ENCODE measurements at regions not wholly inside any gene's neighbourhood (a gene's known extent, or its start where the extent isn't known, plus 50 kb on each side); places are given as distances from the start of the nearest gene placed in this dataset.

DNA sequence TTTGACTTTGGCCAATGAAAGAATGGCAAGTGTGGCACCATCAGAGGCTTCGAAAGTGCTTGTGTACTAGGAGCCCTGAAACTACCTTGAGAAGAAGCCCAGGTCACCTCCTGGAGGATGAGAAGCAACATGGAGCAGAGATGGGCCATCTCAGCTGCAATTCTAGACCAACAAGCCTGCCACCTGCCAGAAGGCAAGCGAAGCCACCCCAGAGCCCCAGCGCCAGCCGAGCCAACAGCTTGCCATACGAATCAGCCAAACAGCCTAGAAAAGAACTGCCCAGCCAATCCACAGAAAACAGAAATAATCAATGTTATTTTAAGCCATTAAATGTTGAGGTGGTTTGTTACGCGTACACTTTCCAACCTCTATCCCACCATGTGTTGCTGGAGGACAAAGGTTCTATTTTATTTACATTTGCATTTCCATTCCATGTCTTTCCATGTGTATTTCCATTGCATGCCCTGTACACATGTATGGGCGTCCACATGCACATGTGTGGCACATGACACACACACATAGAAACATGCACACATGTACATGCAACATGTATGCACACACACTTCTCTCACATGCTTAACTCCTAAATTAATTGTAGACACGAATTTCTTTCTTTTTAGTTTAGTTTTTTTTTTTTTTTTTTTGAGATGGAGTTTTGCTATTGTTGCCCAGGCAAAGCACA, 144.3 kb upstream of the TNRC6C start:
- intact Hi-C loops (cut with micrococcal nuclease): no loop called here
- no peak overlapping the region for H3K27ac Mint-ChIP-seq
- H3K4me3 Mint-ChIP-seq: no peak overlapping the region
- no peaks in the 10 kb centered on the region for H3K4me1 Mint-ChIP-seq
- no peaks in the 10 kb centered on the region for H3K9me3 Mint-ChIP-seq
- no peak for DNase-seq
- H3K27me3 Mint-ChIP-seq: peaks cover 13% of the 10 kb centered on the region
- H3K36me3 Mint-ChIP-seq (ENCODE audit: low read depth): no peaks in the 10 kb centered on the region

DNA sequence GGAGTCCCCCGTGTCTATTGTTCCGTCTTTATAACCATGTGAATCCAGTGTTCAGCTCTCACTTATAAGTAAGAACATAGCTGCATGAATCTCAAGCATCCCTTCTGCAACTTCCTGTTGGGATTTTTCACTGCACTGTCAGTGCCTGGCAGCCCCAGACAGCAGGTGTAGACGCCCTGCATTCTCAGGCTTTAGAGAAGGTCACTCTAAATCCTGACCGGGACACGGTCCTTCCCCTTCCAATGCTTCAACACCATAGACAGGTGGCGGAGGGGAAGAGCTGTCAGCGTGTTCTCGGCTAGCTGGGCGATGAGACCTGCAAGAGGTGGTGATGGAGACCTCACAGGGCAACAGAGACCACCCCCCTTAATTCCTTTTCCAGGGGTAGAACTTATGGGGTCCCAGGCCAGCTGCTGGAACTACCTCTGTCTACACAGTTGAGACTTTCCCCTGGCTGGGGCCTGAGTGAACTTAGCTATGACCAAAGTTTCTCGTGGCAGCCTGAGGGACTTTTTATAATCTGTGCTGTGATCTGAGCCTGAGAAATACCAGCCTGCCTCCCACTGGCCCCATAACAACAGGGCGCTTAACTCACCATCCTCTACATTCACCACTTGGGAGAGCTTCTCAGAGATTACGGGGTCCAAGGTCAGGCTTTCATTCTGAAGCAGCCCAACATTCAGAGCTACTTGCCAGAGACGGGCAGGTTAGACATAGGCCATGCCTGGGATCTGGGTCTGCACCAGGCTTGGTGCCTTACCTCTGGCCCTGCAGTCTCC, 143.2 kb upstream of the TNRC6C start:
- no peaks in the 10 kb centered on the region for H3K9me3 Mint-ChIP-seq
- H3K4me1 Mint-ChIP-seq: no peaks in the 10 kb centered on the region
- no peak overlapping the region for H3K27ac Mint-ChIP-seq
- H3K27me3 Mint-ChIP-seq: peaks cover 20% of the 10 kb centered on the region
- H3K36me3 Mint-ChIP-seq (ENCODE audit: low read depth): no peaks in the 10 kb centered on the region
- H3K4me3 Mint-ChIP-seq: no peak overlapping the region
- intact Hi-C loops (cut with micrococcal nuclease): no loop called here
- no peak for DNase-seq

DNA sequence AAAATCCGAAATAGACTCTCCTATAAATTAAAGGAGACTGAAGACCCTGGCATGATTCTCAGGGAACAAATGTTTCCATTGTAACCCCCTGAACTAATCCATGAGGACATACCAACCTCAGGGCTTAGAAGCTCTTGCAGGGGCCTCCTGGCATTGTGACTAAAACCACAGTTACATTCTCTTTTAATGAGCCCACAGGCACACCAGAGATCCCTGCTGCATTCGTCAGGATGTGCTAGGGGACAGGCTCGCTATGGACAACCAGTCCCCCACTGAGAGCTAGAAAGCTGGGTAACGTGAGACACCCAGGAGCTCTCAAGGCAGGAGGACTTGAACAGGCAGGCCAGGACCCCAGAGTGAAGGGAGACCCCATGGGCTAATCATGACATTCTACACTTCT, 140.6 kb upstream of the TNRC6C start:
- Mint-ChIP-seq H3K27ac (no peak overlapping the region), H3K36me3 (ENCODE audit: low read depth) (no peaks in the 10 kb centered on the region), H3K27me3 (peaks cover 28% of the 10 kb centered on the region), H3K4me3 (no peak overlapping the region), H3K9me3 (no peaks in the 10 kb centered on the region), H3K4me1 (no peaks in the 10 kb centered on the region)
- DNase-seq: no peak
- intact Hi-C loops (cut with micrococcal nuclease): no loop called here

DNA sequence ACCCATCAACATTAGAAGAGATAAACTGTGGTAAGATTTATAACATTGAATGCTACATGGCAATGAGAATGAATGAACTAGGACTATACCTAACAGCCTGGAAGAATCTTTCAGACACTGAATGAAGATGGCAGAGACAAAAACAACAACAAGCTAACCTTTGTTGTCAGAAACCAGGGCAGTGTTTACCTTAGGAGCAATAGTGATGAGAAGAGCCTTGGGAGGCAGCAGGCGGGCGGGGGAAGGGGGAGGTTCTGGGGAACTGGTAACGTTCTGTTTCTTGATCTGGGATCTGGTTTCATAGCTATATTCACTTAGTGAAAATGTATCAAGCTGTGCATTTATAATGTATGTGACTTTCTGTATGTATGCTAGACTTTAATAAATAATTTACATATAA, 139.0 kb upstream of the TNRC6C start:
- Mint-ChIP-seq H3K36me3 (ENCODE audit: low read depth) (no peaks in the 10 kb centered on the region), H3K27ac (no peak overlapping the region), H3K9me3 (no peaks in the 10 kb centered on the region), H3K27me3 (peaks cover 33% of the 10 kb centered on the region), H3K4me3 (no peak overlapping the region), H3K4me1 (no peaks in the 10 kb centered on the region)
- no peak for DNase-seq
- intact Hi-C loops (cut with micrococcal nuclease): no loop called here

DNA sequence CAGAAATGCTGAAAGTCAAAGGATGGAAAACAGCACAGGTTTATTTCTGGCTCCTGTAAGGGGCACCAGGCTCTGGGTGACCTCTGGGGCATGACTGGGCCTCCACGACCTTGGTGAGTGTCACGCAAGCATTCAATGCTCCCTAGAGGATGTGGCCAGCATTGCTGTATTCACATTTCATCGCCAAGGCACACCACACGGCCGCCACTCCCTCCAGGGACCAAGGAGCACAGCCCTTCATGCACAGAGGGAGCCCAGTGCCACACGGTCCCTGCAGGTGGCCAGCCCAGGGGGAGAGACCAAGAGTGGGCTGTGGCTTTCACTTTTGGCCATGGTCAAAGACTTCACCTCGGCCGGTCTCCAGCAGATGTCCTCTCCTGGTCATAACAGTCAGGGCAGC, 137.4 kb upstream of the TNRC6C start:
- intact Hi-C loops (cut with micrococcal nuclease): no loop called here
- Mint-ChIP-seq H3K27me3 (peaks cover 35% of the 10 kb centered on the region), H3K4me3 (no peak overlapping the region), H3K36me3 (ENCODE audit: low read depth) (no peaks in the 10 kb centered on the region), H3K9me3 (no peaks in the 10 kb centered on the region), H3K27ac (no peak overlapping the region), H3K4me1 (no peaks in the 10 kb centered on the region)
- DNase-seq: no peak

DNA sequence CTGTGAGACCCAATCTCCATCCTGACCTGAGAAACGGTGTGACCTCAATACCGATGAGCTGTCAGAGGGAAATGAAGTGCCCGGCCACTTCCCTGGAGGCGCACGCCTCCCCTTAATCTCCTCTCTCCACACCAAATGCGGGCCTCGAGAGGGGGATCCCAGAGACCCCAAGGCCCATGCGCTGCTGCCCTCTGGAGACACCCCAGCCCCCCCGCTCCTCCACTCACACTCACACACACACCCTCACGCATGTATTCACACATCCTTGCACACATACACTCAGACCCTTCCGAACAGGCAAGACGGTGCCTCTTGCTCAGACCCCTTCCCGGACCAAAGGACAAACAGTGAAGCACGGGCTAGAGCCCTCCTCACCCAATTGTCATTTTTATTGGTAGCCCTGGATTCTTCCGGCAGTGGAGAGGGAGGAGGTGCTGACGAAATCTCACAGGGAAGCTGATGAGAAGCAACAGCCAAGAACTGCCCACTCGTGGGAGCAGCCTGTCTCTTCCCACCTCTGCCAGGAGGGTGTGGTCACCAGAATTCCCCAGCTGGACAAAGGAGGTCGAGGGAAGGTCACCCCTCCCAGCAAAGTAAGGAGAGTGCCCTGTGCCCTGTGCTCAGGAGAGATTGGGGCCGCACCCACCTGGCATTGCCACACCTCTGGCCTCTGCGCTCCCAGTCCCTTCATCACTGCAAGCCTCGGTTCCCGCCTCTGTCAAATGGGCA, 136.0 kb upstream of the TNRC6C start:
- intact Hi-C loops (cut with micrococcal nuclease): no loop called here
- H3K27ac Mint-ChIP-seq: no peak overlapping the region
- DNase-seq: no peak
- no peaks in the 10 kb centered on the region for H3K9me3 Mint-ChIP-seq
- no peak overlapping the region for H3K4me3 Mint-ChIP-seq
- peaks cover 32% of the 10 kb centered on the region for H3K27me3 Mint-ChIP-seq
- H3K4me1 Mint-ChIP-seq: no peaks in the 10 kb centered on the region
- no peaks in the 10 kb centered on the region for H3K36me3 Mint-ChIP-seq (ENCODE audit: low read depth)

DNA sequence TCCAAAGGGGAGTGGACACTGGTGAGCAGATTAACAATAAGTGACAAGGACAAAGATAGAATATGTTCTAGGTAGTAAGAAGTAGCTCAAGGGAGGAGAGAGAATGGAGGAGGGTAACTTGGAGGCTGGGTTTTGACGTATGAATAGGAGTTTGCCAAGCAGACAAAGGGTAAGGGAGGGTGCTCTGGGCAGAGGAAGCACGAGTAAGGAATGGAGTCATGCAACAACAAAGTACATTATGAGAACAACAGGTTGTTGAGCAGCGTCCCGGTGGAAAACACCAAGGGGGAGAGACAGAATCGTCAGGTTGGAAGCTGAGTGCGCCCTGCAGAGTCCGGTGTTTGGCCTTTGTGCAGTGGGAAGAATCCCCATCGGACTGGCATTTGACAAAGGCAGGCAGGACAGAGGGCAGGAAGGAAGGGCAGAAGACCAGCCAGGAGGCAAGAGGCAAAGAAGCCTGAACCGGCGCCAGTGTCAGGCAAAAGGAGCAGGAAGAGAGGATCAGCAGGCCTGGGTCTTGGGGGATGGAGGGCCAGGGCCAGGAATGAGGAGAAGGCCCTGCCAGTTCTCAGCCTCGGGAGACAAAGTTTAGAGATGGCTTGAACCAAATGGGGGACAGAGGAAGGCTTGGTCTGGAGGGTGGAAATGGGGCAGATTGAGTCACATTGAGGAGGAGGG, 134.3 kb upstream of the TNRC6C start:
- no peak overlapping the region for H3K27ac Mint-ChIP-seq
- H3K36me3 Mint-ChIP-seq (ENCODE audit: low read depth): no peaks in the 10 kb centered on the region
- intact Hi-C loops (cut with micrococcal nuclease): no loop called here
- DNase-seq: no peak
- peaks cover 23% of the 10 kb centered on the region for H3K27me3 Mint-ChIP-seq
- no peaks in the 10 kb centered on the region for H3K4me1 Mint-ChIP-seq
- H3K4me3 Mint-ChIP-seq: no peak overlapping the region
- H3K9me3 Mint-ChIP-seq: no peaks in the 10 kb centered on the region

DNA sequence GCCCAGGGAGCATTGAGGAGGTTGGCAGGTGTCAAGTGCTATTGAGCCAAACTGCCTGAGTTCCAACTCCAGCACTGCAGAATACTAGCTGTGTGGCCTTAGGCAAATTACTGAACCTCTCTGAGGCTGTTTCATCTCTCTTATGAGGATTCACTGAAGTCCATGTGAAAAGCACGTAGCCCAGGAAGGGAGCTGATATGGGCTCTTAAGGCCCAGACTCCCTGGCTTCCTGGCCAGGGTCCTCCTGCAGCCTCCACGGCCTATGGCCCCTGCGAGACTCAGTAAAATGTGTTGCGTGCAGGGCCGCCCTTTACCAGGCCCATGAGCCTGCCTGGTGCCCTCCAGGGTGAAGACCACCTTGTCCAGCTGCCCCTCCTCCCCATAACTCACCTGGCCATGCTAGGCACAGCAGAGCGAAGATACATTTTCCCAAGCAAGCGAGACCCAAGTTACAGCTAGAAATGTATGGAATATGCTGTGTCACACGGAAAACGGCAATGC, 133.7 kb upstream of the TNRC6C start:
- H3K27ac Mint-ChIP-seq: no peak overlapping the region
- intact Hi-C loops (cut with micrococcal nuclease): no loop called here
- DNase-seq: no peak
- H3K27me3 Mint-ChIP-seq: peaks cover 19% of the 10 kb centered on the region
- H3K4me3 Mint-ChIP-seq: no peak overlapping the region
- H3K4me1 Mint-ChIP-seq: no peaks in the 10 kb centered on the region
- H3K9me3 Mint-ChIP-seq: no peaks in the 10 kb centered on the region
- H3K36me3 Mint-ChIP-seq (ENCODE audit: low read depth): no peaks in the 10 kb centered on the region

DNA sequence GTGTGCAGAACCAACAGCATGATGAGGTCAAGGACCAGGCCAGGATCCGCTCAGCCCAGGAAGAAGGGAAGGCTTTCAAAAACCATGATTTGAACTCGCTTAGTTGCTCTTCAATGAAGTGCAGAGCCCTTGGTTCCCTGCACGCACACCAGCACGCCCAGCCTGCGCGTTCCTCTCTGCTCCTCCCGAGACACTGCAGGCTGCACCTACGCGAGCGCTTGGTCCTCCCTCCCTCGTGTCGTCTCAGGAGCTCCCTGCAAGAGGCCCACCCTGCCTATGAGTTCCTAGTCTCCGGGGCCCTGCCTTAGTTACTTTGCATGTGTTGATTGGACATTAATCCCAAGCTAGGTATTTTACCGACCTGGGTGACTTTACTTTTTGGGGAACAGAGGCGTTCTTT, 132.9 kb upstream of the TNRC6C start:
- Mint-ChIP-seq H3K27ac (no peak overlapping the region), H3K9me3 (no peaks in the 10 kb centered on the region), H3K36me3 (ENCODE audit: low read depth) (no peaks in the 10 kb centered on the region), H3K4me3 (no peak overlapping the region), H3K4me1 (peaks cover 3% of the 10 kb centered on the region), H3K27me3 (peaks cover 13% of the 10 kb centered on the region)
- DNase-seq: no peak
- intact Hi-C loops (cut with micrococcal nuclease): no loop called here

DNA sequence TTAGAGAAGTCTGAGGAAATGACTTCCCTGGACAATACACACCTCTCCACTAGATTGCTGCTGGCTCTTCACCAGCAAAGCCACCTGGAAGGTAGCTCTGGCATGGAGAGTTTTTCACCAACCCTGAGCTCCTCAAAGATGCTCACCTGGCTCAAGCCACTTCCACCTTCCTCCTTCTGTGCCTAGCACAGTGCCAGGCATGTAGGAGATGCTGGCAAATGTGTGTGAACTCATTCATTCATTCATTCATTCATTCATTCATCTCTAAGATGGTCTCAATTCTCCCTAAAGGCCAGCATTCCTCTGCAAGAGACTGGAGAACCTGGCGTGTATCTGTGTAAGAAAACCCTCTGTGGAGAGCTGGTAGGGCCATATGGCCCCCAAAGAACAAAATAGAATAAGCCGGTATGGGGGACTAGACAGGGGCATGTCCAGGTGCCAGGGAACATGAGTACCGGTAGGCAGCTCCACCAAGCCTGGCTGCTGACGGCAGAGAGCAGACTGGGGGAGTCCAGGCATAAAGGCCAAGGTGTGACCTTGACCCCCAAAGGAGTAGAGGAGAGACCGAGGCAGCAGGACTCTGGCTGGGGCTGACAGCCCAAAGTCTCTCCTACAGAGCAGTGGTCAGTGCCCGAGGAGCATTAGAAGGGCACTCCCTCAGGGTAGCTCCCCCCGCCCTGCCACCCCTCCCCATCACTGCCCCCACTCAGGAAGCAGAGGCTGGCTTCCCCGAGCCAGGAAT, 132.2 kb upstream of the TNRC6C start:
- no peaks in the 10 kb centered on the region for H3K36me3 Mint-ChIP-seq (ENCODE audit: low read depth)
- peaks cover 4% of the 10 kb centered on the region for H3K4me1 Mint-ChIP-seq
- intact Hi-C loops (cut with micrococcal nuclease): no loop called here
- no peaks in the 10 kb centered on the region for H3K9me3 Mint-ChIP-seq
- peaks cover 14% of the 10 kb centered on the region for H3K27me3 Mint-ChIP-seq
- DNase-seq: no peak
- H3K4me3 Mint-ChIP-seq: no peak overlapping the region
- no peak overlapping the region for H3K27ac Mint-ChIP-seq

DNA sequence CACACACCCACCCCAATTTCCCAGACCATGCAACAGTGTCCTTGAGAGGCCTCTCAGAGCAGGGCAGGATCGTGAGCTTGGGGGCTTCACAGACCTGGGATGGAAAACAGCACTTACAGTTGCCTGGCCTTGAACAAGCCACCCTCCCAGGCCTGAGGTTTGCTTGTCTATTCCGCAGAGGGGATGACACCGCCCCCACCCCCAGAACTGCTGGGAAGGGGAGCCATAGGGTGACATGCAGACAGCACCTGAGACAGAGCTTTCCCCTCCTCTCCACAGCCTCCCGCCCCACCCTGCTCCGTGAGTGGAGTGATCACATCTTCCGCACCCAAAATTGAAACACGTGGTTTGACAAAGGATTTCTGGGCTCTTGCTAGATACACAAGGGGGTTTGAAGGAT, 131.5 kb upstream of the TNRC6C start:
- DNase-seq: no peak
- H3K27me3 Mint-ChIP-seq: peaks cover 15% of the 10 kb centered on the region
- intact Hi-C loops (cut with micrococcal nuclease): no loop called here
- no peaks in the 10 kb centered on the region for H3K36me3 Mint-ChIP-seq (ENCODE audit: low read depth)
- no peak overlapping the region for H3K4me3 Mint-ChIP-seq
- peaks cover 4% of the 10 kb centered on the region for H3K4me1 Mint-ChIP-seq
- no peaks in the 10 kb centered on the region for H3K9me3 Mint-ChIP-seq
- H3K27ac Mint-ChIP-seq: no peak overlapping the region

DNA sequence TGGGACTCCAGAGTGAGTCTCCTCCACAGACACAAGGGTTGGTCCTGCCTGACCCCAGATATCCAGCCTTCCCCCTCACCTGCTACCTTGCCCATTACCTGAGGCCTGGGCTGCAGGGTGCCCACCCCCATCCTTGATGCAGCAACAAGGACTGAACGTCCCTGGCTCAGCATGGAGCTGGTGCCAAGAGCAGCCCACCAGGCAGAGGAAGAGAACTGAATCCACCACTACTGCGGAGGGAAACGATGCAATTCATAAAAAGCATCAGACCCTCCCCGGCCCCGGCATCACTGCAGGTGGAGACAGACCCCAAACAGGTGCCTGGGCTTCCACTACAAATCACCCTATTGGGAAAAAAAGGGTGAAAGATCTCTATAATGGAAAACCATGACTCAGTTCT, 131.0 kb upstream of the TNRC6C start:
- Mint-ChIP-seq H3K36me3 (ENCODE audit: low read depth) (no peaks in the 10 kb centered on the region), H3K4me1 (peaks cover 4% of the 10 kb centered on the region), H3K9me3 (no peaks in the 10 kb centered on the region), H3K27me3 (peaks cover 18% of the 10 kb centered on the region), H3K27ac (no peak overlapping the region), H3K4me3 (no peak overlapping the region)
- DNase-seq: no peak
- intact Hi-C loops (cut with micrococcal nuclease): no loop called here

DNA sequence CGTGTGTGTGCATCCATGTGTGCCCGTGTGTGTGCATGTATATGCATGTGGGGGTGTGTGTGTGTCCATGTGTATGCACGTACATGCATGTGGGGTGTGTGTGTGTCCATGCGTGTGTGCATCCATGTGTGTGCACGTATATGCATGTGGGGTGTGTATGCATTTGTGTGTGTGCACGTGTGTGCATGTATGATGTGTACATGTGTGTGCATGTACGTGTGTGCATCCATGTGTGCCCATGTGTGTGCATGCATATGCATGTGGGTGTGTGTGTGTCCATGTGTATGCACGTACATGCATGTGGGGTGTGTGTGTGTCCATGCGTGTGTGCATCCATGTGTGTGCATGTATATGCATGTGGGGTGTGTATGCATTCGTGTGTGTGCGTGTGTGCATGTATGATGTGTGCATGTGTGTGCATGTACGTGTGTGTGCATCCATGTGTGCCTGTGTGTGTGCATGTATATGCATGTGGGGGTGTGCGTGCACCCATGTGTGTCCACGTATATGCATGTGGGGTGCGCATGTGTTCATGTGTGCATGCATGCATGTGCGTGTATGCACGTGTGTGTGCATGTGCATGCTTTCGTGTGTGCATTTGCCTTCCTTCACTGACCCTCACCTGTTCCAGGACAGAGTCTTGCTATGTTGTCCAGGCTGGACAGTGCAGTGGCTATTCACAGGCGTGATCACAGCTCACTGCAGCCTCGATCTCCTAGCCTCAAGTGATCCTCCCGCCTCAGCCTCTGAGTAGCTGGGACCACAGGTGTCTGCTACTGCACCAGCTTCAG, 129.6 kb upstream of the TNRC6C start:
- no peak for DNase-seq
- Mint-ChIP-seq H3K27ac (no peak overlapping the region), H3K27me3 (peaks cover 22% of the 10 kb centered on the region)

More for the DNA sequence above, 129.6 kb upstream of the TNRC6C start:
- Mint-ChIP-seq H3K9me3 (no peaks in the 10 kb centered on the region), H3K4me3 (no peak overlapping the region), H3K36me3 (ENCODE audit: low read depth) (no peaks in the 10 kb centered on the region), H3K4me1 (peaks cover 8% of the 10 kb centered on the region)
- intact Hi-C loops (cut with micrococcal nuclease): no loop called here

Data from activated CD4-positive, alpha-beta T cell treated with anti-CD3 and anti-CD28 coated beads, Interleukin-2, amount 10 ng/mL, durations not matched to agents 24 days and 14 days (primary cell).